GM23248 (cell line): ENCODE measurements at regions not wholly inside any gene's neighbourhood (a gene's known extent, or its start where the extent isn't known, plus 50 kb on each side); places are given as distances from the start of the nearest gene placed in this dataset.

Source experiments
- DNase-seq: peaks from one replicate; pipeline ENCODE4 v3.0.0-alpha.2; 2015
- H2AFZ ChIP-seq: fragments of 200-600 bp; sonication (generic); 2 replicates; pipeline ENCODE4 v1.6.1; 2016; ENCODE audit warnings: antibody characterized with exemption
- H3F3A ChIP-seq: fragments of 200-600 bp; sonication (generic); 2 replicates; pipeline ENCODE4 v1.6.1; 2016; ENCODE audit warnings: mild to moderate bottlenecking, antibody characterized with exemption, mixed run types; ENCODE audit not compliant: insufficient read depth
- H3K27ac ChIP-seq: fragments of 200-600 bp; sonication (generic); 2 replicates; pipeline ENCODE4 v1.5.1; 2016; ENCODE audit warnings: mild to moderate bottlenecking
- H3K27me3 ChIP-seq: fragments of 200-600 bp; sonication (generic); replicated peaks from 2 replicates; pipeline ENCODE4 v1.6.1; 2016; ENCODE audit warnings: mild to moderate bottlenecking; ENCODE audit not compliant: insufficient read depth
- H3K36me3 ChIP-seq: fragments of 200-600 bp; sonication (generic); 2 replicates; pipeline ENCODE4 v1.6.1; 2016; ENCODE audit warnings: low read depth, mild to moderate bottlenecking
- H3K4me1 ChIP-seq: fragments of 200-600 bp; sonication (generic); 2 replicates; pipeline ENCODE4 v1.6.1; 2016; ENCODE audit warnings: mild to moderate bottlenecking; ENCODE audit not compliant: insufficient read depth
- H3K4me2 ChIP-seq: fragments of 200-600 bp; sonication (generic); one replicate; pipeline ENCODE4 v1.6.1; 2016; ENCODE audit warnings: mild to moderate bottlenecking; ENCODE audit not compliant: unreplicated experiment
- H3K4me3 ChIP-seq: fragments of 200-600 bp; sonication (generic); 2 replicates; pipeline ENCODE4 v1.5.1; 2016; ENCODE audit warnings: mild to moderate bottlenecking
- H3K79me2 ChIP-seq: fragments of 200-600 bp; sonication (generic); 2 replicates; pipeline ENCODE4 v1.6.1; 2016; ENCODE audit warnings: mild to moderate bottlenecking; ENCODE audit not compliant: insufficient read depth
- H3K9ac ChIP-seq: fragments of 200-600 bp; sonication (generic); 2 replicates; pipeline ENCODE4 v1.6.1; 2016; ENCODE audit warnings: mild to moderate bottlenecking
- H3K9me2 ChIP-seq: fragments of 200-600 bp; sonication (generic); 2 replicates; pipeline ENCODE4 v1.6.1; 2016; ENCODE audit warnings: mixed run types, mild to moderate bottlenecking, moderate library complexity; ENCODE audit not compliant: insufficient read depth
- H3K9me3 ChIP-seq: fragments of 200-600 bp; sonication (generic); one replicate; pipeline ENCODE4 v1.6.1; 2017; ENCODE audit warnings: low read depth
- H4K20me1 ChIP-seq: fragments of 200-600 bp; sonication (generic); 2 replicates; pipeline ENCODE4 v1.6.0; 2016; ENCODE audit not compliant: insufficient read depth
- EZH2 ChIP-seq: fragments of 200-600 bp; sonication (generic); IDR thresholded peaks from 2 replicates; pipeline ENCODE4 v1.6.1; 2018; ENCODE audit warnings: antibody characterized with exemption, mild to moderate bottlenecking; ENCODE audit not compliant: insufficient read depth, poor library complexity, severe bottlenecking
- EZH2phosphoT487 ChIP-seq: fragments of 200-600 bp; sonication (generic); IDR thresholded peaks from 2 replicates; pipeline ENCODE4 v1.6.1; 2018; ENCODE audit warnings: antibody characterized with exemption, moderate library complexity, mild to moderate bottlenecking, low read depth; ENCODE audit not compliant: insufficient read depth
- WGBS, 2 experiments: methylation state at CpG; one replicate each; pipeline ENCODE4 v1.1.6; 2015 to 2017; ENCODE audit warnings: low lambda C conversion rate in 2 of 2, low coverage in 1 of 2; ENCODE audit errors: missing lambda C conversion rate in 2 of 2; 5-methylcytosine and 5-hydroxymethylcytosine counted together
- in situ Hi-C: fragments of 300-500 bp; cut with MboI; formaldehyde crosslinking; loops from 2 replicates; pipeline ENCODE4 v1.15.0; 2020

- no peak overlapping the region for H3K4me3 ChIP-seq
- H3K9me3 ChIP-seq = no peaks in the 10 kb centered on the region
- H3K36me3 ChIP-seq = no peaks in the 10 kb centered on the region
- no peaks in the 10 kb centered on the region for H3K9me2 ChIP-seq
- in situ Hi-C loops = no loop called here
- 0 out of 2 replicates have a peak, but pooled peaks cover 4% of the 10 kb centered on the region for H3K4me1 ChIP-seq
- no peaks in the 10 kb centered on the region for H3K79me2 ChIP-seq
- no peak overlapping the region for H2AFZ ChIP-seq
- no peaks in the 10 kb centered on the region for H4K20me1 ChIP-seq
- H3F3A ChIP-seq = no peaks in the 10 kb centered on the region
- DNase-seq = no peak
- peaks cover 41% of the 10 kb centered on the region for H3K27me3 ChIP-seq
- no peak for TF ChIP-seq EZH2phosphoT487
- no peak for TF ChIP-seq EZH2
- H3K4me2 ChIP-seq = no peak overlapping the region
- no peak overlapping the region for H3K9ac ChIP-seq
- WGBS, 2 experiments = 56 to 64% methylated on average over 5 of the region's 5 CpGs
- H3K27ac ChIP-seq = no peak overlapping the region
These were observed 52.3 kb upstream of the DLK1 start for GRCh38 chr14:100674428-100674827.

GRCh38 chr14:100674897-100675619 is 51.6 kb upstream of the DLK1 start:
- H3F3A ChIP-seq = no peaks in the 10 kb centered on the region
- no peaks in the 10 kb centered on the region for H3K9me3 ChIP-seq
- no peak for DNase-seq
- no peak overlapping the region for H3K4me3 ChIP-seq
- no peaks in the 10 kb centered on the region for H3K9me2 ChIP-seq
- H3K36me3 ChIP-seq = no peaks in the 10 kb centered on the region
- no peak overlapping the region for H2AFZ ChIP-seq
- H3K79me2 ChIP-seq = no peaks in the 10 kb centered on the region
- TF ChIP-seq EZH2 = no peak
- no peak for TF ChIP-seq EZH2phosphoT487
- H3K27ac ChIP-seq = no peak overlapping the region
- no peak overlapping the region for H3K9ac ChIP-seq
- no peaks in the 10 kb centered on the region for H4K20me1 ChIP-seq
- H3K4me2 ChIP-seq = no peak overlapping the region
- 69 to 73% methylated on average over 19 of the region's 19 CpGs for WGBS, 2 experiments
- peaks cover 36% of the 10 kb centered on the region for H3K27me3 ChIP-seq
- in situ Hi-C loops = no loop called here
- 0 out of 2 replicates have a peak, but pooled peaks cover 6% of the 10 kb centered on the region for H3K4me1 ChIP-seq

DNA sequence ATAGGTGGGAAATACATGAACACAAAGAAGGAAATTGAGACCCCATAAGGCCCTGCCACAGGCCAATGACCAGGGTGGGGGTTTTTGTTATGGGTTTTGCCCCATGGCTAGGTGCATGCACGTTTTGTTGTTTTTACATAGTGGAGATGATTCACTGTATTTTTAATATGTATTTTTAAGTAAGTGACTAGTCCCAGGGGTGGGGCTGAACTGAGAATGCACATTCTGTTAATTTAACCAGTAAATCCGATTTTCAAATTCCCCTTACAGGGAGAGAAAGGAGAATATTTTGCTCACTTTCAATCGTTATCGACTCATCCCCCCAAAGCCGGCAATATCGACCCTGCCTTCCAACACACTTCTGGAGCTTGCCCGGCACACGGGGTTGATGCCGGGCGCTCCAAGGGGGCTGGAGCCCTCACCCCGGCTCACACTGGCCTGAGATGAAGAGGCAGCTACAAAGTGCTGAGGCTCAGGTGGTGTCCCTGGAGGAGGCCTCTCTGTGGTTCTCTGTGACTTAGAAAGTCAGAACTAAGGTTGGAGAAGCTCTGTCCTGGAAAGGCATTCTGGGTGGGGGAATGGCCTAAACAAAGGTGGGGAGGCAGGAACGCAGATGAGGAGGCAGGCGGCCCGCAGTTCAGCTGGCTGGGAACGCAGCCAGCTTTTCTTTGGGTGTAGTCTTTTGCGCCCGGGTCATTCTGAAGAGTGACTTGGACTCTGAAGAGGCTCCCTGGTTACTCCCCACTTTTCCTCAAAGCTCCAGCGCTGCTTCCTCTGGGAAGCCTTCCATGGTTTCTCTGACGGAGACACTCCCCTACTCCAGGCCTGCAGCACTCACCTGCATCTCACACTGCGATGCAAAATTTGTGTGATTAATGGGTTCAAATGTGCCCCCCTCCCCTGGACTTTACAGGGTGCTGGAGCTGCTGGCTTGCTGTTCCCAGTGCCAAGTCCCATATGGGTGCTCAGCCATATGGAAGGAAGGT is 50.7 kb upstream of the DLK1 start:
- Histone ChIP-seq H3K4me1 (0 out of 2 replicates have a peak, but pooled peaks cover 6% of the 10 kb centered on the region), H3K27ac (no peak overlapping the region), H3K9ac (no peak overlapping the region), H3K27me3 (peaks cover 34% of the 10 kb centered on the region), H3F3A (no peaks in the 10 kb centered on the region), H3K79me2 (no peaks in the 10 kb centered on the region), H2AFZ (no peak overlapping the region), H3K4me2 (no peak overlapping the region), H4K20me1 (no peaks in the 10 kb centered on the region), H3K36me3 (no peaks in the 10 kb centered on the region), H3K4me3 (no peak overlapping the region), H3K9me3 (no peaks in the 10 kb centered on the region), H3K9me2 (no peaks in the 10 kb centered on the region)
- TF ChIP-seq EZH2 (no peak), EZH2phosphoT487 (no peak)
- DNase-seq = peak; percentile 45
- in situ Hi-C loops = no loop called here
- 40 to 45% methylated on average over 20 of the region's 20 CpGs for WGBS, 2 experiments
